ENCODE measurements at regions not wholly inside any gene's neighbourhood (a gene's known extent, or its start where the extent isn't known, plus 50 kb on each side); places are given as distances from the start of the nearest gene placed in this dataset.

- TF ChIP-seq CTCF (conservative IDR thresholded peaks at IDR 0.05; ENCODE audit: low read depth, low read length), result no peak
- TF ChIP-seq POLR2A (IDR thresholded peaks at IDR 0.05; ENCODE audit: low read depth, low read length), result no peak
- no peak for TF ChIP-seq MXI1 (IDR thresholded peaks at IDR 0.05; ENCODE audit: borderline replicate concordance, low read depth, low read length)
- TF ChIP-seq RAD21 (IDR thresholded peaks at IDR 0.05; ENCODE audit: low read length), result no peak
- no peak for TF ChIP-seq RCOR1 (IDR thresholded peaks at IDR 0.05; ENCODE audit: insufficient replicate concordance, low read length)
- TF ChIP-seq RFX5 (IDR thresholded peaks at IDR 0.05; ENCODE audit: low read depth, low read length), result no peak
- no peak for TF ChIP-seq BHLHE40 (IDR thresholded peaks at IDR 0.05; ENCODE audit: low read depth, low read length)
- TF ChIP-seq CEBPB (IDR thresholded peaks at IDR 0.05; ENCODE audit: low read depth, low read length), result no peak
- no peak for TF ChIP-seq SMC3 (IDR thresholded peaks at IDR 0.05; ENCODE audit: low read depth, low read length)
- no peak for TF ChIP-seq MAZ (IDR thresholded peaks at IDR 0.05; ENCODE audit: borderline replicate concordance, low read depth, low read length)
- no peak for TF ChIP-seq ELK1 (IDR thresholded peaks at IDR 0.05; ENCODE audit: borderline replicate concordance, low read depth, low read length)
- no peak for TF ChIP-seq MAFK (IDR thresholded peaks at IDR 0.05; ENCODE audit: low read depth, low read length)
- no peak for TF ChIP-seq USF2 (IDR thresholded peaks at IDR 0.05; ENCODE audit: low read depth, low read length)
- no peak for TF ChIP-seq FOS (IDR thresholded peaks at IDR 0.05; ENCODE audit: low read depth, low read length)
Measured at GRCh38 chr12:24551163-24551786, 397.6 kb downstream of the BCAT1 start.

Data from IMR-90 (cell line).